K562 (cell line): ENCODE measurements at regions not wholly inside any gene's neighbourhood (a gene's known extent, or its start where the extent isn't known, plus 50 kb on each side); places are given as distances from the start of the nearest gene placed in this dataset.

Experiments
- PHB2 ChIP-seq: fragments of 450-650 bp; IDR thresholded peaks from 2 replicates; pipeline ENCODE4 v1.6.1; 2017; ENCODE audit warnings: low read depth
- TEAD1 ChIP-seq, 2 experiments: fragments of 450-650 bp in 1 of 2; sonication (generic) in 1 of 2; formaldehyde crosslinking; IDR thresholded peaks; 2 replicates each; pipeline versions ENCODE4 v1.4.0 to v1.8.0; 2020 to 2022; ENCODE audit warnings: mild to moderate bottlenecking in 2 of 2, missing genetic modification reagents in 1 of 2
- ZSCAN29 ChIP-seq: fragments of 450-650 bp; IDR thresholded peaks from 2 replicates; pipeline ENCODE4 v1.6.1; 2017
- TF ChIP-seq, protein P1 (sequence below), 2 experiments: fragments of 450-650 bp in 1 of 2; sonication (generic) in 1 of 2; formaldehyde crosslinking in 1 of 2; IDR thresholded peaks; 2 replicates each; pipeline versions ENCODE4 v1.7.1 to v1.9.0; 2016 to 2022; ENCODE audit warnings: inconsistent platforms in 1 of 2, mild to moderate bottlenecking in 1 of 2, missing genetic modification reagents in 1 of 2
- TF ChIP-seq, protein P2 (sequence below): IDR thresholded peaks from 2 replicates; pipeline ENCODE4 v1.6.1; 2011; ENCODE audit warnings: borderline replicate concordance, low read depth, mild to moderate bottlenecking, moderate library complexity, low read length; ENCODE audit not compliant: insufficient read depth, poor library complexity, severe bottlenecking
- TF ChIP-seq, protein P3 (sequence below): fragments of 250-450 bp; sonication (Bioruptor Pico); IDR thresholded peaks from 2 replicates; pipeline ENCODE4 v1.4.0; 2020; ENCODE audit warnings: mild to moderate bottlenecking, moderate library complexity

DNA sequence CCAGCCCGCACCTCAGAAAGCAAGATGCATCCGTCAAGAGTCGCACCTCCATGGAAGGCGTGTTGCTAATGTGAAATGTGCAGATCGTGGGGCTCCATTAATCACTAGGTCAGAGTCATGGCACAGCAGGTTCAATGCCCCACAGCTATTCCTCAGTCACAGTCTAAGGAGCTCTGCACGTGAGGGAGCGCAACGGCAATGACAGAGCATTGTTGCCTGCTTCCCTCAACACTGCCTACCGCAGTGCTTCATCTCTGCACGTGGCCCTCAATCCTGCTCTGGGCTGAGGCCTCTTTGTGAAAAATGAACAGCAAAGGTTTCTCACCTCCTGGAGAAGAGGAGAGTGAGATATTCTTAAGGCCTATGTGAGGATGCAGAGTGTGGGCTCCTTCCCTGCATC, 995.2 kb upstream of the TMEM132C start (continued):
- TF ChIP-seq, protein P1, sequence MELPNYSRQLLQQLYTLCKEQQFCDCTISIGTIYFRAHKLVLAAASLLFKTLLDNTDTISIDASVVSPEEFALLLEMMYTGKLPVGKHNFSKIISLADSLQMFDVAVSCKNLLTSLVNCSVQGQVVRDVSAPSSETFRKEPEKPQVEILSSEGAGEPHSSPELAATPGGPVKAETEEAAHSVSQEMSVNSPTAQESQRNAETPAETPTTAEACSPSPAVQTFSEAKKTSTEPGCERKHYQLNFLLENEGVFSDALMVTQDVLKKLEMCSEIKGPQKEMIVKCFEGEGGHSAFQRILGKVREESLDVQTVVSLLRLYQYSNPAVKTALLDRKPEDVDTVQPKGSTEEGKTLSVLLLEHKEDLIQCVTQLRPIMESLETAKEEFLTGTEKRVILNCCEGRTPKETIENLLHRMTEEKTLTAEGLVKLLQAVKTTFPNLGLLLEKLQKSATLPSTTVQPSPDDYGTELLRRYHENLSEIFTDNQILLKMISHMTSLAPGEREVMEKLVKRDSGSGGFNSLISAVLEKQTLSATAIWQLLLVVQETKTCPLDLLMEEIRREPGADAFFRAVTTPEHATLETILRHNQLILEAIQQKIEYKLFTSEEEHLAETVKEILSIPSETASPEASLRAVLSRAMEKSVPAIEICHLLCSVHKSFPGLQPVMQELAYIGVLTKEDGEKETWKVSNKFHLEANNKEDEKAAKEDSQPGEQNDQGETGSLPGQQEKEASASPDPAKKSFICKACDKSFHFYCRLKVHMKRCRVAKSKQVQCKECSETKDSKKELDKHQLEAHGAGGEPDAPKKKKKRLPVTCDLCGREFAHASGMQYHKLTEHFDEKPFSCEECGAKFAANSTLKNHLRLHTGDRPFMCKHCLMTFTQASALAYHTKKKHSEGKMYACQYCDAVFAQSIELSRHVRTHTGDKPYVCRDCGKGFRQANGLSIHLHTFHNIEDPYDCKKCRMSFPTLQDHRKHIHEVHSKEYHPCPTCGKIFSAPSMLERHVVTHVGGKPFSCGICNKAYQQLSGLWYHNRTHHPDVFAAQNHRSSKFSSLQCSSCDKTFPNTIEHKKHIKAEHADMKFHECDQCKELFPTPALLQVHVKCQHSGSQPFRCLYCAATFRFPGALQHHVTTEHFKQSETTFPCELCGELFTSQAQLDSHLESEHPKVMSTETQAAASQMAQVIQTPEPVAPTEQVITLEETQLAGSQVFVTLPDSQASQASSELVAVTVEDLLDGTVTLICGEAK (IDR thresholded peaks at IDR 0.05), result no peak
- TF ChIP-seq, protein P1 (CRISPR knock-in tag; IDR thresholded peaks at IDR 0.05), result no peak
- TF ChIP-seq ZSCAN29 (no peak), TEAD1 (CRISPR knock-in tag; IDR thresholded peaks at IDR 0.05) (no peak), PHB2 (no peak)
- TF ChIP-seq, protein P2, sequence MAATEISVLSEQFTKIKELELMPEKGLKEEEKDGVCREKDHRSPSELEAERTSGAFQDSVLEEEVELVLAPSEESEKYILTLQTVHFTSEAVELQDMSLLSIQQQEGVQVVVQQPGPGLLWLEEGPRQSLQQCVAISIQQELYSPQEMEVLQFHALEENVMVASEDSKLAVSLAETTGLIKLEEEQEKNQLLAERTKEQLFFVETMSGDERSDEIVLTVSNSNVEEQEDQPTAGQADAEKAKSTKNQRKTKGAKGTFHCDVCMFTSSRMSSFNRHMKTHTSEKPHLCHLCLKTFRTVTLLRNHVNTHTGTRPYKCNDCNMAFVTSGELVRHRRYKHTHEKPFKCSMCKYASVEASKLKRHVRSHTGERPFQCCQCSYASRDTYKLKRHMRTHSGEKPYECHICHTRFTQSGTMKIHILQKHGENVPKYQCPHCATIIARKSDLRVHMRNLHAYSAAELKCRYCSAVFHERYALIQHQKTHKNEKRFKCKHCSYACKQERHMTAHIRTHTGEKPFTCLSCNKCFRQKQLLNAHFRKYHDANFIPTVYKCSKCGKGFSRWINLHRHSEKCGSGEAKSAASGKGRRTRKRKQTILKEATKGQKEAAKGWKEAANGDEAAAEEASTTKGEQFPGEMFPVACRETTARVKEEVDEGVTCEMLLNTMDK, result no peak
- TF ChIP-seq, protein P3, sequence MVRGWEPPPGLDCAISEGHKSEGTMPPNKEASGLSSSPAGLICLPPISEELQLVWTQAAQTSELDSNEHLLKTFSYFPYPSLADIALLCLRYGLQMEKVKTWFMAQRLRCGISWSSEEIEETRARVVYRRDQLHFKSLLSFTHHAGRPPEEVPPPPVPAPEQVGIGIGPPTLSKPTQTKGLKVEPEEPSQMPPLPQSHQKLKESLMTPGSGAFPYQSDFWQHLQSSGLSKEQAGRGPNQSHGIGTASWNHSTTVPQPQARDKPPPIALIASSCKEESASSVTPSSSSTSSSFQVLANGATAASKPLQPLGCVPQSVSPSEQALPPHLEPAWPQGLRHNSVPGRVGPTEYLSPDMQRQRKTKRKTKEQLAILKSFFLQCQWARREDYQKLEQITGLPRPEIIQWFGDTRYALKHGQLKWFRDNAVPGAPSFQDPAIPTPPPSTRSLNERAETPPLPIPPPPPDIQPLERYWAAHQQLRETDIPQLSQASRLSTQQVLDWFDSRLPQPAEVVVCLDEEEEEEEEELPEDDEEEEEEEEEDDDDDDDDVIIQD (CRISPR knock-in tag), result no peak
